Activated CD8-positive, alpha-beta memory T cell treated with anti-CD3 and anti-CD28 coated beads for 48 hours (primary cell): ENCODE measurements at regions not wholly inside any gene's neighbourhood (a gene's known extent, or its start where the extent isn't known, plus 50 kb on each side); places are given as distances from the start of the nearest gene placed in this dataset.

Experiments
- DNase-seq, 3 experiments: peaks; one replicate each; pipeline ENCODE4 v3.0.0-alpha.2; 2020; ENCODE audit warnings: low read depth in 2 of 3, low spot score in 2 of 3

DNA sequence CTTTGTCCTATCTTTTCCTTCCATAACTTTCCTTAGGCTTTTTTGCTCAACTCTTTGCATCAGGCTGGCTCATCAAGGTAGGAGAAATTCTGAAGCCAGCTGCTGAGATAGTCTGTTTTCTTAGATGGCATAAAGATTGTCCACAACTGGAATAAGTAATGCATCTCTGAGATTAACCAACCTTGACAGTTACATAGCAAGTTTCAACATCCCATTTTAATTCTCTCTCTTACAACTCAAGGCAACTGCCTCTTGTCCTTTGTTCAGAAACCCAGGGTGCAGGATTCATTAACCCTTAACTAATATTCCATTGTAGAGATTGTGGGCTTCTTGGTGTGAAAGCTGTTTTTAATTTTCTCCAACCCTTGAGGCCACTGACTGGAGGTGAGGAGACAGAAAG, 239.2 kb downstream of the LACC1 start:
- no peak for DNase-seq

- no peak for DNase-seq
Observed at GRCh38 chr13:44120043-44120442, 240.3 kb downstream of the LACC1 start.

DNA sequence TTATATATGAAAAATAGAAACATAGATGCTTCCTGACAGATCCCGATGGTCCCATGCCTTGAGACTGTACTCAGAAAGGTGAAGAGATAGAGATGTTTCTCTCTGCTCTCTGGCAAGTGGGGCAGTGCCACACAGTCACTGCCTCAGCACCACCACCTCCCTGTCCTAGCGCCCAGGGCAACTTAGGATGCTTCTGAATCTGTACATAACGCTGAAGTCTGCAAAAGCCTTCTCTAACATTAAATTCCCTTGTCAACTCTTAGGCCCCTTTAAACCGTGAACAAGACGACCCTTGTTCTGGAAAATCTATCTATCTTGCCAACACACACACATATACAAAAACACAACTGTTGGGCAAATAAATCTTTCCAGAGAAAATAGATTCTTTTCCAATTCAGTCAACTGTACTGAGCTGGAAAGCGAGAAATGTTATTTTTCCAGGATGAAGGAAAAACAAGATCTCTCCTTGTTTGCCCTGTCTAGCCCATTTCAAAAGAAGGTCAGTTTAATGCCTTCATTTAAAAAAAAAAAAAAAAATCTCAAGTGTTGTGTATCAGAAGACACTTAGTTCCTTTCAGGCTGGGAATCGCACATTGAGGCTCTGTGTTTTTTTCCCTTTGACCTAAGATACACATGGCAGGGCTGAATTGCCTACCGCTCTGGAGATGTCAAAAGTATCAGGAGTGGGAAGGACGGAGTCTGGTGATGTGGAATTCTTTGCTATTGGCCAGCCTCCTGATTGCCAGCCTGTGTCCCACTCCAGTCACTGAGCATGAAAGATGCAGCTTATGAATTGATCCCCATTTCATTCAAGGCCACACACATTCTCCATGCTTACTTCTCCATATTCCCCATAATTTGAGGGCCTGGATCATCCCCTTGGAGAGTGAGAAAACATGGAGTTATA, 241.4 kb downstream of the LACC1 start:
- no peak for DNase-seq

GRCh38 chr13:44124352-44124751, 244.6 kb downstream of the LACC1 start:
- DNase-seq = no peak

DNA sequence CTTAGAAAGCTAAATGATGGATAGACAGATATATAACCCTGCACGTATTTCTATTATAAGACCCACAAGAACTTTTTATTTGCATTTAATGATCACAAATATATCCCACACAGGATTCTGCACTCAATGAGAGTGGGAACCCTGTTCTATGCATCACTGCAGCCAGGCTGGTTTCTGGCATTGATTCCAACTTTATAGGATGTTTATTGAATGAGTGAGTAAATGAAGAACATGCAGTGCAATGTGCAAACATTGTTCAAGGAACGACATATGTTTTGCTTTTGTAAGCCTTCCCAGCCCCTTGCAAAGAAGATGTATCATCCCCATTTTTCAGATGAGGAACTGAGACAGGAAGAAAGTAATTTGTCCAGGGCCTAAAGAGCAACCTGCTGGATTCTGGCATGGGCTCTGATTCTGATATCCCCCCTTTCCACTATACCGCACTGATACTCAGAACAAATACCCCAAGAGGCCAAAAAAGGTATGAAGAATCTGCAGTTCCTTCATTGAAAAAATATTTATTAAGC, 246.3 kb downstream of the LACC1 start:
- DNase-seq = no peak

GRCh38 chr13:44128552-44129001, 245.0 kb upstream of the SERP2 start:
- no peak for DNase-seq

- no peak for DNase-seq
Observed at GRCh38 chr13:44129418-44129817, 244.2 kb upstream of the SERP2 start.

- DNase-seq = no peak
Observed at GRCh38 chr13:44131069-44131614, 242.5 kb upstream of the SERP2 start.

DNA sequence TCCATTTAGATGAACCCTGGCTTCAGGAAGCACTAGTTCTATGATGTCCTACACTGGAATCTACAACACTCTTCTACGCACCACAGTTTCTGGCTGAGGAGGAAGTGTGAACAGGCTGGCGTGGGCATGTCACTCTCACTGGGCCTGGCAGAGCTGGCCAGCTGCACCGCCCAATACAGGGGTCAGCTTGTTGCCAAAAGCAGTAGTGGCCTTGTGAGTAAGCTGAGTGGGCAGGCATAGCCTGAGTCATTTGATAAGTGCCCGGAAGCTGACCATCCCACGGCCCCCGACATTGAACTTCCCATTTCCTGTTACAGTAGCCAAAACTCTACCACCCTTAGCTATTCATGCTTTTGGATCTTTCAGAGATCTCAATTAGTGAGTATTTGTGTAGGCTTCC, 240.9 kb upstream of the SERP2 start:
- DNase-seq = no peak

DNA sequence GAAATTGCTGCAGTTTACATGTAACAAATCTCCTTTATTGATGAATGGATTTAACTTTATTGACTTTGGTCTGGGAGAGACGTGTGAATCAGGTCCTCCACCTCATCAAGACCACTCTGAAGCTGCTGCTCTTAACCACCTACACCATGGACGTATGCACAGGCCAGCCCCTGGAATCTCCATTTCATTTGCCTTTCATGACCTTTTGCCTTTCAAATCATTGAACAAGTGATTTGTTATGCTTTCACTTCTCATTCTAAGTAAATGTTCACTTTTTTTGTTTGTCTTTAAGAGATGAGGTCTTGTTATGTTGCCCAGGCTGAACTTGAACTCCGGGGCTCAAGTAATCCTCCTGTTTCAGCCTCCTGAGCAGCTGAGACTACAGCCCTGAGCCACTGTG, 240.0 kb upstream of the SERP2 start:
- DNase-seq = no peak

GRCh38 chr13:44135566-44135965, 238.1 kb upstream of the SERP2 start:
- no peak for DNase-seq

- no peak for DNase-seq
Observed at GRCh38 chr13:44136696-44137268, 236.8 kb upstream of the SERP2 start.

GRCh38 chr13:44137466-44137865, 236.2 kb upstream of the SERP2 start:
- no peak for DNase-seq

GRCh38 chr13:44140146-44140545, 233.5 kb upstream of the SERP2 start:
- no peak for DNase-seq

- no peak for DNase-seq
Observed at GRCh38 chr13:44140888-44141724, 232.5 kb upstream of the SERP2 start.

GRCh38 chr13:44141725-44142539, 231.7 kb upstream of the SERP2 start:
- peak; percentile 90 to 96 (median 94) for DNase-seq

GRCh38 chr13:44142540-44142867, 231.1 kb upstream of the SERP2 start:
- DNase-seq = no peak

DNA sequence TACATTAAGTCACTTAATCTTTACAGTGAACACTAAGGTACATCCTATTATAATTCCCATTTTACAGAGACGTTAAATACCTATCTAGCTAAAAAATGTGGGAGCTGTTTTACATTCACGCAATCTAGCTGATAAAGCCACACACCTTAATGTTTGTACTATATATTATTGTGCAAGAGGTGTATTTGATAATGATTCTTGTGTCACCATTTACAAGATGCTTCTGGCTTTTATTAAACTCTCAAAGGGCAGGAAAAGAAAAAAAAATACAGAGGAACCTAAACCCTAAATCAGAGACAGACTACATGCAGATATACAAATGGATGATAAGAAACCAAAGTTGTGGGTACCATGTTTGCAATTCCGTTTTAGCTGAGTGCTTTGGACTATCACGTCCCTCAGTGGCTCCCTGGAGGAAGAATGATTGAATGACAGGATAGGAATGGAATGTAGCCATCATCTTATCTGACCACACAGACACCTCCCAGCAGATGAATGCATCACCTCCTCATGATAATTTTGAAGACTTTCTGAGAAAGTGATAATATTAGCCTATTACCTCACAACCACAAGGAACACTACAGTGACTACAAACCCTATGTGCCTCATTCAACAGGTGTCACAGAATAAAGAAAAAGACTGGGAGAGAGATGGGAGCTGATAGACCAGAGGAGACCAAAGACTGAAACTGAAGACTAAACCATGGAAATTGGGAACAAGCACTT, 230.5 kb upstream of the SERP2 start:
- DNase-seq = no peak

- no peak for DNase-seq
Observed at GRCh38 chr13:44146138-44146537, 227.5 kb upstream of the SERP2 start.

DNA sequence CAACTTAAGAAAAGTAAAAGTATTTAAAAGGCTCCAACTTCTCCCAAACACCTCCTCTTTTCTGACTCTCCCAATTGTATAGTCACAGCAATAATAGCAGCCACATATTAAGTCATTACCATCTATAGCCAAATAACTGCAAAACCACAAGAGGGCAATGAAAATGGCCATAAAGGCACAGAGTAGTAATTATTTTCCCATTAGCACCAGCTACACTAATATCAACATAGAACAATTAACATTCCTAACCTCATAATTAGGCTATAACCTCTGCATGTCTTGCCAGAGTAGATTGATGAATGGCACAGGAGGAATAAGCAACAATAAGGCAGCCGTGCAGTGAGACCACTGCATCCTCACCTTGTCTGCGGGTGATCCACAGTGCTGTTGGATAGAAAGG, 226.4 kb upstream of the SERP2 start:
- DNase-seq = no peak
